Type B pancreatic cell (in vitro differentiated cells): ENCODE measurements at regions not wholly inside any gene's neighbourhood (a gene's known extent, or its start where the extent isn't known, plus 50 kb on each side); places are given as distances from the start of the nearest gene placed in this dataset.

Source experiments
- DNase-seq: peaks from one replicate; pipeline ENCODE4 v3.0.0; 2021; ENCODE audit warnings: mixed read lengths; ENCODE audit not compliant: unreplicated experiment; ENCODE audit errors: extremely low spot score
- H3K27ac Mint-ChIP-seq: 2 replicates; pipeline ENCODE4 v1.8.0; 2021; ENCODE audit warnings: mild to moderate bottlenecking, mixed read lengths
- H3K27me3 Mint-ChIP-seq: 2 replicates; pipeline ENCODE4 v1.8.0; 2021; ENCODE audit warnings: mixed read lengths
- H3K36me3 Mint-ChIP-seq: 2 replicates; pipeline ENCODE4 v1.8.0; 2021; ENCODE audit warnings: mixed read lengths
- H3K4me1 Mint-ChIP-seq: one replicate; pipeline ENCODE4 v1.8.0; 2021; ENCODE audit warnings: mixed read lengths; ENCODE audit not compliant: unreplicated experiment
- H3K4me3 Mint-ChIP-seq: 2 replicates; pipeline ENCODE4 v1.8.0; 2021; ENCODE audit warnings: mild to moderate bottlenecking, mixed read lengths
- H3K9me3 Mint-ChIP-seq: 2 replicates; pipeline ENCODE4 v1.8.0; 2021; ENCODE audit warnings: mixed read lengths
- CTCF ChIP-seq: fragments of 200-600 bp; sonication (generic); conservative IDR thresholded peaks from 2 replicates; pipeline ENCODE4 v1.5.0; 2021; ENCODE audit warnings: antibody characterized with exemption, mild to moderate bottlenecking

GRCh38 chrX:3455796-3456195 is 109.3 kb upstream of the MXRA5 start:
- Mint-ChIP-seq H3K36me3 (no peaks in the 10 kb centered on the region), H3K4me3 (no peak overlapping the region), H3K27ac (no peak overlapping the region), H3K27me3 (no peaks in the 10 kb centered on the region), H3K9me3 (peaks cover 14% of the 10 kb centered on the region), H3K4me1 (peaks cover 13% of the 10 kb centered on the region)
- no peak for TF ChIP-seq CTCF
- DNase-seq: no peak

GRCh38 chrX:3451571-3451970 is 105.1 kb upstream of the MXRA5 start:
- Mint-ChIP-seq H3K27ac (no peak overlapping the region), H3K4me1 (peaks cover 9% of the 10 kb centered on the region), H3K4me3 (no peak overlapping the region), H3K27me3 (no peaks in the 10 kb centered on the region), H3K9me3 (peaks cover 4% of the 10 kb centered on the region), H3K36me3 (peaks cover 4% of the 10 kb centered on the region)
- DNase-seq: no peak
- no peak for TF ChIP-seq CTCF

GRCh38 chrX:3450881-3451570 is 104.6 kb upstream of the MXRA5 start:
- TF ChIP-seq CTCF: no peak
- Mint-ChIP-seq H3K4me1 (peaks cover 9% of the 10 kb centered on the region), H3K27me3 (no peaks in the 10 kb centered on the region), H3K36me3 (peaks cover 4% of the 10 kb centered on the region), H3K27ac (no peak overlapping the region), H3K9me3 (peaks cover 4% of the 10 kb centered on the region), H3K4me3 (no peak overlapping the region)
- DNase-seq: no peak

- no peak for DNase-seq
- Mint-ChIP-seq H3K36me3 (peaks cover 4% of the 10 kb centered on the region), H3K9me3 (peaks cover 4% of the 10 kb centered on the region), H3K4me3 (no peak overlapping the region), H3K4me1 (peaks cover 9% of the 10 kb centered on the region), H3K27ac (no peak overlapping the region), H3K27me3 (no peaks in the 10 kb centered on the region)
- no peak for TF ChIP-seq CTCF
Measured at GRCh38 chrX:3449287-3449686, 102.8 kb upstream of the MXRA5 start.

GRCh38 chrX:3448563-3448962 is 102.1 kb upstream of the MXRA5 start:
- Mint-ChIP-seq H3K4me1 (peaks cover 9% of the 10 kb centered on the region), H3K9me3 (peaks cover 4% of the 10 kb centered on the region), H3K27me3 (no peaks in the 10 kb centered on the region), H3K27ac (no peak overlapping the region), H3K36me3 (peaks cover 4% of the 10 kb centered on the region), H3K4me3 (no peak overlapping the region)
- no peak for DNase-seq
- TF ChIP-seq CTCF: no peak
